Activated naive CD8-positive, alpha-beta T cell (primary cell): ENCODE measurements at regions not wholly inside any gene's neighbourhood (a gene's known extent, or its start where the extent isn't known, plus 50 kb on each side); places are given as distances from the start of the nearest gene placed in this dataset.

Experiments
- H3K27ac Mint-ChIP-seq: one replicate; pipeline ENCODE4 v1.8.0; 2021; ENCODE audit warnings: mixed read lengths
- H3K27me3 Mint-ChIP-seq: one replicate; pipeline ENCODE4 v1.8.0; 2021; ENCODE audit warnings: mixed read lengths
- H3K36me3 Mint-ChIP-seq: one replicate; pipeline ENCODE4 v1.8.0; 2021; ENCODE audit warnings: mixed read lengths
- H3K4me1 Mint-ChIP-seq: one replicate; pipeline ENCODE4 v1.8.0; 2021; ENCODE audit warnings: low read depth, mixed read lengths
- H3K4me3 Mint-ChIP-seq: one replicate; pipeline ENCODE4 v1.8.0; 2021; ENCODE audit warnings: mild to moderate bottlenecking, mixed read lengths
- H3K9me3 Mint-ChIP-seq: one replicate; pipeline ENCODE4 v1.8.0; 2021; ENCODE audit warnings: low read depth, mixed read lengths

DNA sequence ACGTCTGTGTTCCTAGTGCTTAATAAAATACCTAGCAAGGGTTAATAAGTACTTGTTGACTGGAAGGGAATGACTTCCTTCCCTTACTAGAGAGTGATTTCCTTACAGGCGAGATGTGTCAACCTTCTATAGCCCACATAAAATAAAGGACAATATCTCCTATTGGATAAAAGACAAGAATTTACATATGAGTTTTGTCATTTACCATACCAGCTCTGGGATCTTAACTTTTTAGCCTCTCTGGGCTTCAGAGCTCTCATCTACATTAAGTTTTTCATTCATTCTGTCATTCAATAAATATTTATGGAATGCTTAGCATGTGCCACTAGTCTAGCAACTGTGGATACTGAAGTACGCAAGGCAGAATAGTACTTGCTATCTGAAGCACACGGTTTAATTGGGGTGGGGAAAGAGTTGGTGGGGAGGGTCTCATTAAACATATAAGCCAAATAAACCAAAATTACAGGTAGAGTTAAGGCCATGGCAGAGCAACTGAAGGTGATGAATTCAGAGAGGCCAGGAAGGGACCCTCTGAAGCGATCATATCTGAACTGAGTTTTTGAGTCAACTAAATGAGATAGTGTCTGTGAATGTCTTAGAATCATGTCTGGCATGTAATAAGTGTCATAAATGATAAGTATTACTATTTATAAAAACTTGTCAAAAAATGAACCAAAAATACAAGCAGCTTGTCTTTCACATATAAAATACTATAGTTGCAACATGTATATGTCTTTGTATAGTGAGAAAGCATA lies 91.6 kb upstream of the BMP2K start:
- no peaks in the 10 kb centered on the region for H3K4me1 Mint-ChIP-seq
- no peaks in the 10 kb centered on the region for H3K27me3 Mint-ChIP-seq
- no peak overlapping the region for H3K4me3 Mint-ChIP-seq
- no peaks in the 10 kb centered on the region for H3K36me3 Mint-ChIP-seq
- no peaks in the 10 kb centered on the region for H3K9me3 Mint-ChIP-seq
- no peak overlapping the region for H3K27ac Mint-ChIP-seq

DNA sequence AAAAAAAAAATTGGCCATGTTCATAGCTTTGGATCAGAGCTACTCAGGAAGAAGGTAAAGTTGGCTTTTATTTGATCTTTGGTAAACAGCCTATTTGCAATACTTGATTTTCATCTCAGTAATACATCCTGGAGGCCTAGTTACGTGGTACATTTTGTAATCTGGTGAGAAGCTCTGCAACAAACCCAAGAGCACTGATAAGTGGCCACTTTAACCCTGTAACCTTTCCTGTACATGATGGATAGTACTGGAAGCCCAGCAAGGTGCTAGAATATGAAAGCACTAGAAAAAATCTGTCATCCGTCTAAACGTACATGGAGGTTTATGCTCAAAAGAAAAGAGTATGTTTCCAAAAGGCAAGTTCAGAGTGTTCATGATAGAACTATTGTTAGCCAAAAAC lies 88.3 kb upstream of the BMP2K start:
- Mint-ChIP-seq H3K27me3 (no peaks in the 10 kb centered on the region), H3K4me3 (no peak overlapping the region), H3K4me1 (peaks cover 3% of the 10 kb centered on the region), H3K9me3 (no peaks in the 10 kb centered on the region), H3K27ac (no peak overlapping the region), H3K36me3 (no peaks in the 10 kb centered on the region)

DNA sequence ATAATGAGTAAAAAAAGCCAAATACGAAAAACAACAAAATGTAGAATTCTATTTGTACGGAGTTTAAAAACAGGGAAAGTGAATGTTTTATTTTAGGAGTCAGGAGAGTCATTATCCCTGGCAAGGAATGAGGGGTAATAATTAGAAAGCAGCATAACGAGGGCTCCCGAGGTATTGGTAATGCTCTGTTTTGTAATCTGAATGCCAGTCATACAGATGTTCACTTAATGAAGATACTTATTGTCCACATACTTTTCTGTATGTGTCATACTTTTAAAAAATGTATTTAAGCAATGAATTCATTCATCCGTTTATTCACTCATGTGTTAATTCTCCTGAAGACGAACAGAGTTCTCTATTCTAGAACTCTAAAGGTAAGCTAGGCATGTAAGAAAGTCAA lies 87.8 kb upstream of the BMP2K start:
- Mint-ChIP-seq H3K9me3 (no peaks in the 10 kb centered on the region), H3K4me1 (peaks cover 3% of the 10 kb centered on the region), H3K36me3 (no peaks in the 10 kb centered on the region), H3K27me3 (no peaks in the 10 kb centered on the region), H3K4me3 (no peak overlapping the region), H3K27ac (no peak overlapping the region)

DNA sequence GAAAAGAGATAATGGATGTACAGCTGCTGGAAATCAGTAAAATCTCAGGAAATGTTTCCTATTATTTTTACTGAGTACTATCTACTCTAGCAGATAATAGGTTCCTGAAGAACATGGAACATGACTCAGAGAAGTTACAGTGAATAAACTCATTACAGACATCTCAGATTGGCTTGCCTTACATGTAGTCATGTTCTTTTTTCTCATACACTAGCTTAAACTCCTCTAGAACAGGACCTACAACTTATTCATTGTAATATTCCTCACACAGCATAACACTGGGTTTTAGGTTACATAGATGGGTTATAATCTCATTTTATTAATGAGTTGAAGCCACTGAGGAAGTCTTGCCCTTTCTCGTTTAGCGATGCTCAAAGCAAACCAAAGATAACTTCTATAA lies 86.9 kb upstream of the BMP2K start:
- H3K4me3 Mint-ChIP-seq = no peak overlapping the region
- H3K27ac Mint-ChIP-seq = no peak overlapping the region

DNA sequence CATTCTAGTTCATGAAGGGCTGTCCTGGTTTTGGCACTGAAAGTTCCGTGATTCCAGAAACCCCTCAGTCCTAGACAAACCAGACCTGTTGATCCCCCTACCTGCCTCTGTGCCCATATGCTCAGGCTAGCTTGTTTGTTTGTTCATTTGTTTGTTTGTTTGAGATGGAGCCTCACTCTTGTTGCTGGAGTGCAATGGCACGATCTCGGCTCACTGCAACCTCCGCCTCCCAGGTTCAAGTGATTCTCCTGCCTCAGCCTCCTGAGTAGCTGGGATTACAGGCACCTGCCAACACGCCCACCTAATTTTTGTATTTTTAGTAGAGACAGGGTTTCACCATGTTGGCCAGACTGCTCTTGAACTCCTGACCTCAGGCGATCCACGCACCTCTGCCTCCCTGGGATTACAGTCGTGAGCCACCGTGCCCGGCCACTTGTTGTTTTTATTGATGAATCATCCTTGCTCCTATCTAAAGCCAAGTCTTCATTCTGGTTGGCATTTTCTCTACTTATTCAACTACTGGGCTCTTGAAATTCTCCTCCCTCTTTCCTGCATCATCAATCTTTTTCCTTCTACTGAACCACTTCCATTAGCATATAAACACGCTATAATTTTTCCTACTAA lies 86.3 kb upstream of the BMP2K start:
- Mint-ChIP-seq H3K4me1 (peaks cover 3% of the 10 kb centered on the region), H3K27me3 (no peaks in the 10 kb centered on the region)

More for the DNA sequence above, 86.9 kb upstream of the BMP2K start:
- H3K36me3 Mint-ChIP-seq = no peaks in the 10 kb centered on the region
- H3K9me3 Mint-ChIP-seq = no peaks in the 10 kb centered on the region
- H3K27me3 Mint-ChIP-seq = no peaks in the 10 kb centered on the region
- peaks cover 3% of the 10 kb centered on the region for H3K4me1 Mint-ChIP-seq

DNA sequence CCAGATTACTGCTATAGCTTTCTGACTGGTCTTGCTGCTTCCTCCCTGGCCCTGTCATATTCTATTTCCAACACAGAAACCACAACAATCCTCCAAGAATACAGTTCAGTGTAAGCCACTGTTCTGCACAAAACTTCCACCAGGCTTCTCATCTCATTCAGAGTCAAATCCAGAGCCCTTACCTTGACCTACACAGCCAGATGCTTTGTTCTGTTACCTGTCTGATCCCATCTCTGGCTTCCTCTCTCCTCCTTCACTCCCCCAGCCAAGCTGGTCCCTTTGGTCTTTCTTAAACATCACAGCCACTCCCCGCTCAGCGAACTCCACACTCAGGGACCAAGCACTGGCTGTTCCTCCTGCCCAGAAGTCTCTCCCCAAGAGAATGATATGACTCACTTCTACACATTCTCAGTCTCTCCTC lies 84.8 kb upstream of the BMP2K start:
- Mint-ChIP-seq H3K4me3 (no peak overlapping the region), H3K4me1 (peaks cover 3% of the 10 kb centered on the region), H3K27ac (no peak overlapping the region), H3K36me3 (no peaks in the 10 kb centered on the region), H3K9me3 (no peaks in the 10 kb centered on the region), H3K27me3 (no peaks in the 10 kb centered on the region)

More for the DNA sequence above, 86.3 kb upstream of the BMP2K start:
- H3K27ac Mint-ChIP-seq = no peak overlapping the region
- no peaks in the 10 kb centered on the region for H3K36me3 Mint-ChIP-seq
- no peaks in the 10 kb centered on the region for H3K9me3 Mint-ChIP-seq
- no peak overlapping the region for H3K4me3 Mint-ChIP-seq

DNA sequence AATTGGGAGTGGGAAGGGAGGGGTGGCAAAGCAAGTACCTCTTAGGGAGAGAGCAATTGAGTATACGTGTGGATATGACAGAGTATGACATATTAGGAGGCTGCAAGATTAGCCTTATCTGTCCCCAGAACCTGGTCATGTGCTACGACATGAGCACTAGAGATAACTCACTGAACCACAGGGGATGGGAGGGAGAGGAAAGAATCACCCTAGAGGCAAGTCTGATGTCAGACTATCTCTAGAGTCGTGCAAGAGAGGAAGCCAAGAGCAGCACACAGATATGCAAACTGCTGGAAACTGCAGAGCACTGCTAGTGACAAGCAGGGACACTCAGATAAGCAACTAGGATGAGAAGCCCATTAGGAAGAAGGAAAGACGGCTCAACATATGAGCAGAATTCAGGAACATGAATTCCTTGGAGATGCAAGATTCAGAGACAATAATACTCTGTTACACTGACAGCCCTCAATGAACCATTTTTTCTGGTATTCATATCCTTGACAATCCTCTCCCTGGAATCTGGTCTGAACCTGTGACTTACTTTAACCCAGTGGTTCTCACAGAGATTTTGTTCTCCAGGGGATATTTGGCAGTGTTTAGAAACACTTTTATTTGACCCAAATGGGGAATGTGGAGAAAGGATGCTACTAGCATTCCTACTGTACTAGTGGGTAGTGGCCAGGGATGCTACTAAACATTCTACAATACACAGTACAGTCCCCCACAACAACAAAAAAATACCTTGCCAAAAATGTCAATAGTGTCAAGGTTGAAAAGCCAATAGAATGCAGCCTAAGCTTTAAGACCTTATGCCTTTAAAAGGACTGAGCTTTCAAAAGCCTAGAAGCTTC lies 84.0 kb upstream of the BMP2K start:
- no peak overlapping the region for H3K4me3 Mint-ChIP-seq
- no peak overlapping the region for H3K27ac Mint-ChIP-seq
- no peaks in the 10 kb centered on the region for H3K36me3 Mint-ChIP-seq
- H3K27me3 Mint-ChIP-seq = no peaks in the 10 kb centered on the region
- peaks cover 3% of the 10 kb centered on the region for H3K4me1 Mint-ChIP-seq
- no peaks in the 10 kb centered on the region for H3K9me3 Mint-ChIP-seq

DNA sequence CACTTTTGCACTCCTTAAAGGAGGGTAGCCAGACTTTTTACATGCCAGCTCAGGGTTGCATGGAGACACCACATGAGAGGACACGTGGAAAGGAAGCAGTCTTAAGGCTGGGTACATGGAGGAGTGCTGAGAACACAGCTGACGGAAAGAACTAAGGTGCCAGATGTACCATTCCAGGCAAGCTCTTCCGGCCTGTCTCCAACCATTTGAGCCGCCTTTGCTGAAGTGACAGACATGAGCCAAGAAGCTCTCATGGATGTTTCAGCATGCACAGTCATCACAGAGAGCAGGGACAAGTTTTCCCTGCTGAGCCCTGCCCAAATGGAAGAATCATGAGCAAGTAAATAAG lies 83.4 kb upstream of the BMP2K start:
- Mint-ChIP-seq H3K9me3 (no peaks in the 10 kb centered on the region), H3K27me3 (no peaks in the 10 kb centered on the region), H3K27ac (no peak overlapping the region), H3K4me3 (no peak overlapping the region), H3K4me1 (peaks cover 3% of the 10 kb centered on the region), H3K36me3 (no peaks in the 10 kb centered on the region)

DNA sequence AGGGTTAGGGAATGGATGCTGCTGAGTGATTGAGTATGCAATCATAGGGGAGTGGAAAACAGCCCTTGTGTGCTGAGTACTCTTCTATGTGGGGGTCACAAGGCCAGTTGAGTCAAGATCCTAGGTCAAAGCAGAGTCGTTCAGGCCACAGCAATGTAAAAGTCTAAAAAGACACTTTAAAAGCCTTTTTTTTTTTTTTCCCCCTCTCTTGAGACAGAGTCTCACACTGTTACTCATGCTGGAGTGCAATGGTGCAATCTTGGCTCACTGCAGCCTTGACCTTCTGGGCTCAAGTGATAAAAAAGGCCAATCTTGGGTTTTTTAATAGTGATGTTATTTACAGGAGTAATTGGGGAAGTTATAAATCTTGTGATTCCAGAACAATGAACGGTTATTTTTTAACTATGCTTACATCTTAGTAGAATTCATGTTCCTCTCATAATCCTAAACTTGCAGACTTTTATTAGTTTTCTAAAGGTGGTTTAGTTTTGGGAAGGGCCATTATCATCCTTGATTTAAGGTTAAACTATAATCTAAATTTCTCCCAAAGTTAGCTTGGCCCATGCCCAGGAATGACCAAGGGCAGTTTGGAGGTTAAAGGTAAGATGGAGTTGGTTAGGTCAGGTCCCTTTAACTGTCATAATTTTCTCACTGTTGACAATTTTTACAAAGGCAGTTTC lies 82.2 kb upstream of the BMP2K start:
- Mint-ChIP-seq H3K4me1 (peaks cover 3% of the 10 kb centered on the region), H3K4me3 (no peak overlapping the region)

DNA sequence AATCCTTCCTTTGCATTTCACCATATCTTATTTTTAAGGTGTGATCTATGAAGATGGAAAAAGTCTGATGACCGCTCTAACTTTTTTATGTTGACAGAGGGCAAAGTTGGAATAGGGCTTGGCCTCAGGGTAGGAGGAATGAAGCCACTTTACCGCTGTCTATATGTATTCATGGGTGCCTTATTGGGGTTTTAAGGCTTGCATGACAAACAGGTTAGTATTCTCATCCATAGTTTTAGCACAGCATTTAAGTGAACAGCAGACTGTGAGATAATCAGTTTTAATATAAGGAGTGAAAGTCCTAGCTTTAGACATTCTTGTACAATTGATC lies 81.7 kb upstream of the BMP2K start:
- Mint-ChIP-seq H3K4me1 (peaks cover 3% of the 10 kb centered on the region), H3K9me3 (no peaks in the 10 kb centered on the region), H3K27ac (no peak overlapping the region), H3K27me3 (no peaks in the 10 kb centered on the region), H3K4me3 (no peak overlapping the region), H3K36me3 (no peaks in the 10 kb centered on the region)

More for the DNA sequence above, 82.2 kb upstream of the BMP2K start:
- Mint-ChIP-seq H3K36me3 (no peaks in the 10 kb centered on the region), H3K27me3 (no peaks in the 10 kb centered on the region), H3K9me3 (no peaks in the 10 kb centered on the region), H3K27ac (no peak overlapping the region)

DNA sequence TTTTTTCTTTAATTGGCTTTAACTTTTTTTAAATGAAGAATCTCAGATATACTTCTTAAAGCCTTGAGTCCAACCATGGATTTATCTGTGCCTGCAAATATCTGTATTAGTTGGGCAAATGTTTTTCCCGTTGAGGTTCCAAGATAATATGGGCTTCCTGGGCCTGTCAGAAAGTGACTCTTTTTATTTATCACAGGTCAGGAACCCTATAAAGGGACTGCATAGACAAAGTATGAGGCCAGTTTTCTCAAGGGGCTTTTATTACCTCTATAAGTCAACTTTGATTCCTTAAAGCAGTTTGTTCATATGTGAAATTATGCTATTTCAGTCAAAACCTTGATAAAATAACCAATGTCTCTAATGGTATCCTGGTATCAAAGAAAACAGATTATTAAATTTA lies 80.2 kb upstream of the BMP2K start:
- Mint-ChIP-seq H3K36me3 (no peaks in the 10 kb centered on the region), H3K9me3 (no peaks in the 10 kb centered on the region), H3K4me3 (no peak overlapping the region), H3K27ac (no peak overlapping the region), H3K27me3 (no peaks in the 10 kb centered on the region), H3K4me1 (peaks cover 3% of the 10 kb centered on the region)

DNA sequence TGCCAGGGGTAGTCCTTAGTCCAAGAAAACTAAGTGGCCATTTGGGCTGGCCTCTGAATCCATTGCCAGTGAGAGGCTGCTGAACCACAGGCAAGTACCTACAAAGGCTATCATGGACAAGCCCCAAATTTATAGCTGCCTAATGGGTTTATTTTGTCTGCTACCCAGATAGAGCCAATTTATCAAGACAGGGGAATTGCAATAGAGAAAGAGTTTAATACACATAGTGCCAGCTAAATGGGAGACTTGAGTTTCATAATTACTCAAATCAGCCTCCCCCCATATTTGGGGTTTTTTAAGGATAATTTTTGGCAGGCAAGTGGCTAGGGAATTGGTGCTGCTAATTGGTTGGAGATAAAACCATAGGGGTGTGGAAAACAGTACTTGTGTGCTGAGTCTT lies 73.1 kb upstream of the BMP2K start:
- Mint-ChIP-seq H3K27me3 (no peaks in the 10 kb centered on the region), H3K9me3 (peaks cover 7% of the 10 kb centered on the region), H3K27ac (no peak overlapping the region), H3K36me3 (peaks cover 5% of the 10 kb centered on the region), H3K4me3 (no peak overlapping the region), H3K4me1 (no peaks in the 10 kb centered on the region)

DNA sequence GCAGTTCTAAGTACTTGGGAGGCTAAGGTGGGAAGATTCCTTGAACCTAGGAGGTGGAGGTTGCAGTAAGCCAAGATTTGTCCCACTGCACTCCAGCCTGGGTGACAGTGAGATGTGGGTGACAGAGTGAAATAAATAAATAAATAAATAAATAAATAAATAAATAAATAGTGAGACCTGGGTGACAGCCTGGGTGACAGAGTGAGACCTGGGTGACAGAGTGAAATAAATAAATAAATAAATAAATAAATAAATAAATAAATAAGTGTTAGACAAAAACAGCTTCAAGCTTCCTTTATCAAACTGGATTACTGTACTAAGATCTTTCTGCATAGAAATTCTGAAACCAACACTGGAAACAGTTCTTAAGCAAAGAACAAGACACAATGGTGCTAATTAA lies 71.8 kb upstream of the BMP2K start:
- no peak overlapping the region for H3K27ac Mint-ChIP-seq
- no peaks in the 10 kb centered on the region for H3K4me1 Mint-ChIP-seq
- peaks cover 5% of the 10 kb centered on the region for H3K36me3 Mint-ChIP-seq
- peaks cover 7% of the 10 kb centered on the region for H3K9me3 Mint-ChIP-seq
- H3K27me3 Mint-ChIP-seq = no peaks in the 10 kb centered on the region
- no peak overlapping the region for H3K4me3 Mint-ChIP-seq

DNA sequence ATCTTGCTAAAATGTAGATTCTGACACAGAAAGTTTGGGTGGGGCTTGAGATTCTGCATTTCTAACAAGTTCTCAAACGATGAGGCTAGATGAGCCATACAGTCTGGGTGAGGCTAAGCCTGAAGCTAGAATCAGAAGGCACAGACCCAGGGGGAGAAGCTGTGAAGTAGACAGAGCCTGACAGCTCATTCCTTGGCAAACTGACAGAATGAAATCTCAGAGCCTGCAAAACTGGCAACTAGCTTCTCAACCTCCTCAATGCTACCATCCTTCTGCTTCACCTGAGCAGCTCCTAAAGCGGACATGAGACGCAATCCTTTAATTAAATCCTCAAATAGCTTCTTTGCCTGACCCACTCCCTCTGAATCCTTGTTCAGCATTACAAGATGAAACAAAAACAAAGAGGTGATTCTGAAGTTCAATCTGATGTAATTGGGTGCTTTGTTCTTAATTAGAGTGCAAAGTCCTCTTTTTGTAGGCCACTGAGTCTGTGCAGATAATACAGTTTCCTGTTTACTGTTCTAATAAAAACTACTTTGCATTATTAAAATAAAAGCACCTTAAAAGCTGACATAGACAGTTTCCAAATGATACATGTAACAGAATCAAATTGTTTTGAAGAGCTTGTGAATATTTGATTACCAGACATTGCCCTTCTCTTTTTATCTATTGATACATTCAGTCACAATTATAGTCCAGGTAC lies 71.0 kb upstream of the BMP2K start:
- H3K9me3 Mint-ChIP-seq = peaks cover 7% of the 10 kb centered on the region
- peaks cover 7% of the 10 kb centered on the region for H3K36me3 Mint-ChIP-seq
- H3K4me1 Mint-ChIP-seq = no peaks in the 10 kb centered on the region
- H3K27ac Mint-ChIP-seq = no peak overlapping the region
- H3K27me3 Mint-ChIP-seq = no peaks in the 10 kb centered on the region
- H3K4me3 Mint-ChIP-seq = no peak overlapping the region
